Fibroblast of peridontal ligament (primary cell): ENCODE measurements at regions not wholly inside any gene's neighbourhood (a gene's known extent, or its start where the extent isn't known, plus 50 kb on each side); places are given as distances from the start of the nearest gene placed in this dataset.

Source experiments
- DNase-seq: peaks from one replicate; pipeline ENCODE4 v3.0.0-alpha.2; 2010; ENCODE audit errors: extremely low read depth

- no peak for DNase-seq
Observed at GRCh38 chr3:106168962-106169750, 300.3 kb upstream of the CBLB start.

GRCh38 chr3:106170636-106171035, 301.8 kb upstream of the CBLB start:
- DNase-seq = no peak

- no peak for DNase-seq
Observed at GRCh38 chr3:106172101-106172500, 303.3 kb upstream of the CBLB start.

GRCh38 chr3:106172780-106173179, 304.0 kb upstream of the CBLB start:
- no peak for DNase-seq

- DNase-seq = no peak
Observed at GRCh38 chr3:106175276-106175675, 306.5 kb upstream of the CBLB start.

- peak; percentile 47 for DNase-seq
Observed at GRCh38 chr3:106176734-106177133, 307.9 kb upstream of the CBLB start.

GRCh38 chr3:106182950-106183511, 314.2 kb upstream of the CBLB start:
- DNase-seq = no peak

GRCh38 chr3:106183762-106184391, 315.1 kb upstream of the CBLB start:
- DNase-seq = peak; percentile 92

- DNase-seq = no peak
Observed at GRCh38 chr3:106184540-106185457, 316.0 kb upstream of the CBLB start.

- no peak for DNase-seq
Observed at GRCh38 chr3:106185949-106186348, 317.1 kb upstream of the CBLB start.

- no peak for DNase-seq
Observed at GRCh38 chr3:106190296-106190695, 321.5 kb upstream of the CBLB start.

- DNase-seq = peak; percentile 53
Observed at GRCh38 chr3:106191211-106191610, 322.4 kb upstream of the CBLB start.

GRCh38 chr3:106191913-106192312, 323.1 kb upstream of the CBLB start:
- no peak for DNase-seq

- DNase-seq = peak; percentile 37
Observed at GRCh38 chr3:106193876-106194275, 325.1 kb upstream of the CBLB start.

- no peak for DNase-seq
Observed at GRCh38 chr3:106194726-106195125, 325.9 kb upstream of the CBLB start.

- DNase-seq = no peak
Observed at GRCh38 chr3:106197532-106198194, 328.9 kb upstream of the CBLB start.

- no peak for DNase-seq
Observed at GRCh38 chr3:106204160-106204868, 335.5 kb upstream of the CBLB start.

GRCh38 chr3:106206146-106206545, 337.3 kb upstream of the CBLB start:
- DNase-seq = peak; percentile 75

GRCh38 chr3:106206613-106207012, 337.8 kb upstream of the CBLB start:
- no peak for DNase-seq

- peak; percentile 61 for DNase-seq
Observed at GRCh38 chr3:106208251-106208650, 339.4 kb upstream of the CBLB start.

GRCh38 chr3:106208967-106209366, 340.2 kb upstream of the CBLB start:
- DNase-seq = peak; percentile 71
